ENCODE measurements at regions not wholly inside any gene's neighbourhood (a gene's known extent, or its start where the extent isn't known, plus 50 kb on each side); places are given as distances from the start of the nearest gene placed in this dataset.
A peak's percentile ranks its signal among the peaks of the same experiment; 100 is the strongest.

DNA sequence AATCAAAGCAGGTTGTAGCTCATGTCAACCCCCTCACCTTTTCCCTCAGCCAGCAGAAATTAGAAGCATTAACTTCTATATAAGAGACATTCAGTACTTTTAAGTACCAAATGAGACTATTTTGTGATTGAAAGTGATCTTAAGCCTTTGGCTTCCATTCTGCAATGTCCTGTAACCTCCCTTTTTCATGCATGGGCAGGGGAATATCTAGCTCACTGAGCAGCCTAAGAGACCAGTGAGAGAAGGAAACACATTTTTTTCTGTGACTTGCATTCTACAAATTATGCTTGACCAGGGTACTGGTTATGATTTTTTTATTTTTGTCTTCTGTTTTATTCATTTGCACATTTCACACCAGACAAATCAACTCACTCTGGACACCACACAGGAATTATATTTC is 369.6 kb downstream of the KCTD12 start:
- H3K4me3 ChIP-seq, result no peak overlapping the region
- peaks cover 27% of the 10 kb centered on the region for H3K27me3 ChIP-seq (replicated peaks; ENCODE audit: insufficient read depth)
- in situ Hi-C loops (cut with MboI), result no loop called here
- H3K9ac ChIP-seq, result no peak overlapping the region
- H3K27ac ChIP-seq, result no peak overlapping the region
- H3K36me3 ChIP-seq (ENCODE audit: low read depth), result no peaks in the 10 kb centered on the region
- TF ChIP-seq EZH2phosphoT487 (IDR thresholded peaks at IDR 0.05; ENCODE audit: insufficient read depth, low read depth) (no peak), EZH2 (IDR thresholded peaks at IDR 0.05; ENCODE audit: insufficient read depth, poor library complexity, severe bottlenecking) (no peak)
- no peaks in the 10 kb centered on the region for H3K9me2 ChIP-seq (ENCODE audit: insufficient read depth)
- peaks cover 17% of the 10 kb centered on the region; the same call in 1 of the 2 replicates for H3K4me1 ChIP-seq (ENCODE audit: insufficient read depth)
- peaks cover 6% of the 10 kb centered on the region; the same call in 1 of the 2 replicates for H3F3A ChIP-seq (ENCODE audit: insufficient read depth)
- H4K20me1 ChIP-seq (ENCODE audit: insufficient read depth), result no peaks in the 10 kb centered on the region
- H3K4me2 ChIP-seq (ENCODE audit: unreplicated experiment), result no peak overlapping the region
- H3K9me3 ChIP-seq (ENCODE audit: low read depth), result no peaks in the 10 kb centered on the region
- DNase-seq, result no peak
- no peaks in the 10 kb centered on the region for H3K79me2 ChIP-seq (ENCODE audit: insufficient read depth)
- H2AFZ ChIP-seq, result no peak overlapping the region

DNA sequence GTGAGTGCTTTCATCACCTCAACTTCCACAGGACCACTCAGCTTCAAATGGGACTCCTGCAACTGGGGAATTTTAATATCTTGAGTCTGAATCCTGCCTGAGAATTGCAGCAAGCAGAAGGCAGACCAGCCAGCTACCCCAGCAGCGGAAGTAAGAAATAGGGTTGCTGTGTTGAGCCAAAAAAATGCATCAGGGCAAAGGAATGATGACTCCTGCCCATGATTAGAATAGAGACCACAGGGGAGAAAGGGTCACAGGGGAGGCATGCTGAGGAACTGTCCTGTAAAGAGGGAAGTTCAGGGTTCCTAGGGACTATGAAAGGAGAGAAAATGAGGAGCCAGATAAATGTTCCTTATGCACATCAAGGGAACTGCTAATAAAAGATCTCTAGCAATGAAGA is 370.2 kb downstream of the KCTD12 start:
- no peaks in the 10 kb centered on the region for H4K20me1 ChIP-seq (ENCODE audit: insufficient read depth)
- peaks cover 6% of the 10 kb centered on the region; the same call in 1 of the 2 replicates for H3F3A ChIP-seq (ENCODE audit: insufficient read depth)
- no peaks in the 10 kb centered on the region for H3K9me3 ChIP-seq (ENCODE audit: low read depth)
- TF ChIP-seq EZH2 (IDR thresholded peaks at IDR 0.05; ENCODE audit: insufficient read depth, poor library complexity, severe bottlenecking), result no peak
- TF ChIP-seq EZH2phosphoT487 (IDR thresholded peaks at IDR 0.05; ENCODE audit: insufficient read depth, low read depth), result no peak
- H3K4me3 ChIP-seq, result no peak overlapping the region
- no peak overlapping the region for H3K9ac ChIP-seq
- 7 to 15% methylated on average over 1 of the region's 1 CpG for WGBS, 2 experiments (ENCODE audit: low coverage in 1 of 2, low lambda C conversion rate in 2 of 2, missing lambda C conversion rate in 2 of 2)
- no peak overlapping the region for H2AFZ ChIP-seq
- peaks cover 17% of the 10 kb centered on the region; the same call in 1 of the 2 replicates for H3K4me1 ChIP-seq (ENCODE audit: insufficient read depth)
- no peaks in the 10 kb centered on the region for H3K79me2 ChIP-seq (ENCODE audit: insufficient read depth)
- peak; percentile 70 for DNase-seq
- in situ Hi-C loops (cut with MboI), result no loop called here
- peaks cover 33% of the 10 kb centered on the region for H3K27me3 ChIP-seq (replicated peaks; ENCODE audit: insufficient read depth)
- peak overlapping the region; percentile 27 for H3K4me2 ChIP-seq (ENCODE audit: unreplicated experiment)
- H3K36me3 ChIP-seq (ENCODE audit: low read depth), result no peaks in the 10 kb centered on the region
- no peaks in the 10 kb centered on the region for H3K9me2 ChIP-seq (ENCODE audit: insufficient read depth)
- no peak overlapping the region for H3K27ac ChIP-seq

DNA sequence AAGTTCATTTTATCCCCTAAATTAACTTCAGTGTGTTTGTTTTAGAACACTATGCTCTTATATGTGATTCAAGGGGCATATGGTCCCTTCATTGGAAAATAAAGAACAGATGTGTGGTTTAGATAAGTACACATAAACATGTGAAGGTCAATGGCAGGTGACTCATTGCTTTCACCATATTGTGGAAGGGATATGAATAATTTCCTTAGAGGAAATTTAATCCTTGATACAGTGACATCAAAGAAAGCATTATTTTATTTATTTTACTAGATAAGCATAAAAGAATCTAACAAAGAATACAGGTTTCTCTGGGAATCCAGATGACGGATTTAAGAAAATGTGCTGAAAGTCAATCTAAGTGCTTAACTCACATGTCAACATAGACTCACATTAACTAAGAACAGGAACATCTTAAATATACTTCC is 373.5 kb downstream of the KCTD12 start:
- Histone ChIP-seq H3K9ac (no peak overlapping the region), H3K9me2 (ENCODE audit: insufficient read depth) (no peaks in the 10 kb centered on the region), H3K4me3 (no peak overlapping the region), H3K27me3 (replicated peaks; ENCODE audit: insufficient read depth) (peaks cover 40% of the 10 kb centered on the region), H3F3A (ENCODE audit: insufficient read depth) (peaks cover 6% of the 10 kb centered on the region; the same call in 1 of the 2 replicates), H3K27ac (no peak overlapping the region), H3K9me3 (ENCODE audit: low read depth) (no peaks in the 10 kb centered on the region), H3K4me1 (ENCODE audit: insufficient read depth) (peaks cover 17% of the 10 kb centered on the region; the same call in 1 of the 2 replicates), H3K79me2 (ENCODE audit: insufficient read depth) (no peaks in the 10 kb centered on the region), H3K4me2 (ENCODE audit: unreplicated experiment) (no peak overlapping the region), H4K20me1 (ENCODE audit: insufficient read depth) (no peaks in the 10 kb centered on the region), H2AFZ (no peak overlapping the region), H3K36me3 (ENCODE audit: low read depth) (no peaks in the 10 kb centered on the region)
- 0 to 8% methylated on average over 1 of the region's 1 CpG for WGBS, 2 experiments (ENCODE audit: low coverage in 1 of 2, low lambda C conversion rate in 2 of 2, missing lambda C conversion rate in 2 of 2)
- TF ChIP-seq EZH2phosphoT487 (IDR thresholded peaks at IDR 0.05; ENCODE audit: insufficient read depth, low read depth) (0 out of 2 replicates have a peak, but pooled peaks have one; percentile 76), EZH2 (IDR thresholded peaks at IDR 0.05; ENCODE audit: insufficient read depth, poor library complexity, severe bottlenecking) (no peak)
- in situ Hi-C loops (cut with MboI), result no loop called here
- DNase-seq, result peak; percentile 68

DNA sequence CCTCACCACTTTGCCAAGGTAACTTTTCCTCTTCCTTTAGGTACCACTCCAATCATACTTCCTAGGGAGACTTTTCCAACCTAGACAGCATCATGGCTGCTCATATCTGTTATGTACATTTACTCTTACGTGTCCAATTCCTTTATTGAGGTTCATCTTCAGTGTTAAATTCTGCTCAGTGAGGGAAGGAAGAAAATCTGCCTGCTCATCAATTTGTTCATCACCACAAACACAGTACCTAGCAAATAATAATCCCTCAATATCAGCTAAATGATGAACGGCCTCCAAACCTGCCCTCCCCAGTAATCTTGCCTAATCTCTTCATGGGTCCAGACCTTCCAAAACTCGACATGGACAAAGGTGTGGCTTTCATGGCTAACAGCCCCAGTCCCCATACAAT is 380.8 kb downstream of the KCTD12 start:
- WGBS, 2 experiments (ENCODE audit: low coverage in 1 of 2, low lambda C conversion rate in 2 of 2, missing lambda C conversion rate in 2 of 2), result 38 to 43% methylated on average over 3 of the region's 3 CpGs
- no peak for DNase-seq
- no peak for TF ChIP-seq EZH2 (IDR thresholded peaks at IDR 0.05; ENCODE audit: insufficient read depth, poor library complexity, severe bottlenecking)
- TF ChIP-seq EZH2phosphoT487 (IDR thresholded peaks at IDR 0.05; ENCODE audit: insufficient read depth, low read depth), result no peak

DNA sequence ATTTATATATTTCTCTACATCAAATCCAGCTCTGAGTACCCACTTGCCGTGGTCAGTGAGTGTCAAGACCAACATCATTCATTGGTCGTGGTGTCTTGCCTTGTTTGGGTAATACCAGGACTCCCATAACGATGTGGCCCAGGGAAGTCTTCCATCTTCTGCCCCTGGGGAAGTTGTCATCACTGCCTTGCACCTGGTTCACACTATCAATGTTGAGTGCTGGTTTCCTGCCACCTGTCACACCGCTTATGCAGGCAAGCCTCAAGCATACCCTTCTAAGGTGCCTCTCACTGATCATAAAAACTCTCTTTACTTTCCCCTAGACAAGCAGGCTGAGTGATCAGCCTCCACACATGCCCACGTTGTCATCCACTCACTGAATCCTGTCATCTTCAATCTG is 382.4 kb downstream of the KCTD12 start:
- H3K9me2 ChIP-seq (ENCODE audit: insufficient read depth), result no peaks in the 10 kb centered on the region
- no peaks in the 10 kb centered on the region; the same call in 1 of the 2 replicates for H4K20me1 ChIP-seq (ENCODE audit: insufficient read depth)
- 67 to 71% methylated on average over 5 of the region's 5 CpGs for WGBS, 2 experiments (ENCODE audit: low coverage in 1 of 2, low lambda C conversion rate in 2 of 2, missing lambda C conversion rate in 2 of 2)
- H3K79me2 ChIP-seq (ENCODE audit: insufficient read depth), result no peaks in the 10 kb centered on the region
- H3K27ac ChIP-seq, result no peak overlapping the region
- TF ChIP-seq EZH2phosphoT487 (IDR thresholded peaks at IDR 0.05; ENCODE audit: insufficient read depth, low read depth) (no peak), EZH2 (IDR thresholded peaks at IDR 0.05; ENCODE audit: insufficient read depth, poor library complexity, severe bottlenecking) (no peak)
- H3K9me3 ChIP-seq (ENCODE audit: low read depth), result no peaks in the 10 kb centered on the region
- H2AFZ ChIP-seq, result no peak overlapping the region
- H3K27me3 ChIP-seq (replicated peaks; ENCODE audit: insufficient read depth), result peaks cover 82% of the 10 kb centered on the region
- DNase-seq, result no peak
- no peak overlapping the region for H3K9ac ChIP-seq
- H3F3A ChIP-seq (ENCODE audit: insufficient read depth), result no peaks in the 10 kb centered on the region
- no peaks in the 10 kb centered on the region for H3K36me3 ChIP-seq (ENCODE audit: low read depth)
- H3K4me1 ChIP-seq (ENCODE audit: insufficient read depth), result no peaks in the 10 kb centered on the region
- no peak overlapping the region for H3K4me3 ChIP-seq
- no peak overlapping the region for H3K4me2 ChIP-seq (ENCODE audit: unreplicated experiment)
- in situ Hi-C loops (cut with MboI), result no loop called here

More for the DNA sequence above, 380.8 kb downstream of the KCTD12 start:
- Histone ChIP-seq H3K79me2 (ENCODE audit: insufficient read depth) (no peaks in the 10 kb centered on the region), H3K27ac (no peak overlapping the region), H3K4me2 (ENCODE audit: unreplicated experiment) (no peak overlapping the region), H3K4me3 (no peak overlapping the region), H2AFZ (no peak overlapping the region), H3K36me3 (ENCODE audit: low read depth) (no peaks in the 10 kb centered on the region), H3K9ac (no peak overlapping the region), H3K9me2 (ENCODE audit: insufficient read depth) (no peaks in the 10 kb centered on the region), H3K4me1 (ENCODE audit: insufficient read depth) (no peaks in the 10 kb centered on the region), H4K20me1 (ENCODE audit: insufficient read depth) (no peaks in the 10 kb centered on the region), H3F3A (ENCODE audit: insufficient read depth) (no peaks in the 10 kb centered on the region), H3K9me3 (ENCODE audit: low read depth) (no peaks in the 10 kb centered on the region), H3K27me3 (replicated peaks; ENCODE audit: insufficient read depth) (peaks cover 78% of the 10 kb centered on the region)
- in situ Hi-C loops (cut with MboI), result no loop called here
